G401 (cell line): ENCODE measurements at regions not wholly inside any gene's neighbourhood (a gene's known extent, or its start where the extent isn't known, plus 50 kb on each side); places are given as distances from the start of the nearest gene placed in this dataset.
"Not testable (repeated sequence)": the region's sequence is repeated elsewhere in the genome, so short reads cannot be mapped to it uniquely, and the experiment has no call there.

Source experiments
- DNase-seq: peaks from one replicate; pipeline ENCODE4 v3.0.0-alpha.2; 2015; ENCODE audit warnings: low spot score
- in situ Hi-C: cut with HindIII; loops from 2 replicates; pipeline ENCODE4 v1.10.0; 2016; ENCODE audit warnings: low sequenced_read_pairs, mixed read lengths

DNA sequence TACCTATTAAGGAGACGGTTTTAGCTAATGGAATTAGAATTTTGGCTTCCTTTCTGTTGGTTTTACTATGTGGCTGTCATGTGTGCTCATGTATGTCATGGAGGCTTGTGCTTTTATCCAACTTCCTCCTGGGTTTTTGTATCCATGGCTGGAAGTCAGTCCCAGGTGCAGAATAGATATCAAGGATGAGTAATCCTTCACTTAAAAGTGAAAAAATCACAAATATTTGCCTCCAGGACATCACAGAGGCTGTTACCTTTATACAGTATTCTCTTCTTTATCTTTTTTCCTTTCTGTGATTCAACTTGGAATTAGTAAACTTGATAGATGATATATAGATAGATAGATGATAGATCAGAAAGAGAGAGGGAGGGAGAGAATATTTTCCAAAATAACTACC lies 706.8 kb downstream of the GALC start:
- DNase-seq, result no peak
- in situ Hi-C loops, result no loop called here

DNA sequence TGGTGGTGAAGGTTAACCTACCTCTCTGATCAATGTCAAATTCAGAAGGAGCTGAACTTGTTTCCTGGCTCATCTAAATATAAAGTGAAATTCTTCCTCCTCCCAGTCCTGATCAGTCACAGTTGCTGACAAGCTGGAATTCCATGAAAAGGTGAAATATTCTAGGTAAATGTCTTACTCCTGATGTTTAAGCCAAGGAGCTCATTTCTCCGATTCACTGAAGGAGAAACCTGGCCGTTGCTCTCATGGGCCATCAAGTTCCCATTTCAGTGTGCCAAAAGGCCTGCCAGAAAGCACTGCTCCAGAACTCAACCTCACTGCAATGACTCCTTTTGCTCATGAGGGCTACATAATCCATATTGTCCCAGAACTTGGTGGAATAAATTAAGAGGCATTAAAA lies 707.5 kb downstream of the GALC start:
- no peak for DNase-seq
- in situ Hi-C loops, result no loop called here

DNA sequence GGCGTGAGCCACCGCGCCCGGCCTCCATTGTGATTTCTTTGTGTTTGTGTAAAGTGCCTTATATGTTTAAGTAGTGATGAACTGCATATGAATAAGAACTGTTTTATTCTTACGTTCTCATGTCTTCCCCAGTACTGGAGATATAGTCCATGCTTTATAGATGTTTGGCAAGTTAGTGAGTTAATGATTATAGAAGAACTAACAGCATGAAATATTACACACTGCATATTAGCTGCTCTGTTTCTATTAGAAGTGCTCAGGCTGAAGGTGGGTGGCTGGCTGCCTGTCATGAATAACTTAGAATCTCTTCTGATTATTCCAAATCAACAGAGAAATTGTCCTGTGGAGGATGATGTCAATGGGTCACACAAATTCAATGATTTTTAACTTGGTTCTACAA lies 709.4 kb downstream of the GALC start:
- DNase-seq, result no peak
- in situ Hi-C loops, result no loop called here

DNA sequence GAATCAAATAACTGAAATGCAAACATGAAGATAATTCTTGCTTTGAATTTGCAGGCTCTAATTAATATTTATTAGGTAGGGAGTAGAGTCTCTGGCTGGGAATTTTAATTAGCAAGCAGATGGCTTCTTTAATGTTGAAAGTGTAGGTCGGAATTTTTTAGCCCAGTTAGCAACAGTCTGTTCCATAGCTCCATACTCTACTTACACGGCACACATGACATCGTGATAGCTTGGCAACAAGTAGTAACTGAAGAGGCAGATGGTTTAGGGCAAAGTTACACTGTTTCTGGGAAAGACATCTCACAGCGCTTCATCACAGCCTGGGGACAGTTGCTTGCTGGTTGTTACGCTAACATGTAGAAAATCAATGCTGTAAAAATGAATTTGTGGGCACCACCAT lies 710.7 kb downstream of the GALC start:
- in situ Hi-C loops, result no loop called here
- DNase-seq, result no peak

DNA sequence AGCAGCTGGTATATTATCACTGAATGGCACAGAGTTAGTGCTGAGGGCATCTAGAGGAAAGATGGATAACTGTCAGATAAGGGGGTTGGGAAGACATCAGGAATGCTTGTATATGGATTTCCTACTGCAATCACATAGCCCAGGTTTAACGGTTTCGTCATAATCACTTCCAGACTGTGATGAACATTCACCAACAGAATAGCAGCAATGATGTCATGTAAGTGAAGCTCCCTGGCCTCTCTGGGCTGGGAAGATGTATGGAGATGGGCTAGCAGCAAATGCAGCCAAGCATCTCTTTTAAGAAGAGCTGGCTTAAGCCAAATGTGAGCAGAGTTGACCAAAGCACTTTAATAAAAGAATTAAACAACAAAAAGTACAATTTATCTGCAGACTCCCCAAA lies 714.6 kb downstream of the GALC start:
- DNase-seq, result no peak
- in situ Hi-C loops, result no loop called here

DNA sequence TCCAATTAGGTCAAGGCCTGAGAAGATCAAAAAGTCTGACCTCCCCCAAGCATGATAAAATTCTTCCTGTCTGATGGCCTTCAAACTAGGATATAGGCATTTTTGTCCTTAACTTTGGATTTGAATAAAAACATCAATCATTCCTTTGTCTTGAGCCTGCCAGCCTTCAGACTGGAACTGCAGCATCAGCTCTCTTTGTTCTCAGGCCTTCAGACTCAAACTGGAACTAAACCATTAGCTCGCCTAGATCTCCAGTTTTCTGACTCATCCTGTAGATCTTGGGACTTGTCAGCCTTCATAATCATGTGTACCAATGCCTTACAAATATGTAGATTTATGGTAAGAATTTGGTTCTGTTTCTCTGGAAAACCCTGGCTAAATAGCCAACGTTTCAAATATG lies 721.7 kb downstream of the GALC start:
- in situ Hi-C loops, result no loop called here

DNA sequence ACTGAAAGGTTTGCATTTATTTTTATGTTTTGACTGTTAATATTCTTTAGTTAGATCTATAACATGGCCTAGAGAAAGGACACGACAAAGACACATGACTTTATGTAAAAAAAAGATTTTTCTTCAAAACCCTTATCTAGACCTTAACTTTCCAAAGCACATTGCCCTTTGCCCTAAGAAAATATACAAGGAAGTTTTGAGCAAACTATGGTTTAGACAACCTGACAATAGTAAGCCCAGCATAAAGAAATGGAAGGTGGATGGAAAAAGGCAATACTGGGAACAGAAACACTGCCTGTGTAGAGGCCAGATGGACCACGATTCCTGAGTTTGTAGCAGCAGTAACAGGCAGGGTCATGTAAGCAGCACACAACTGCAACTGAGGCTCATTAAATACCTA lies 724.0 kb downstream of the GALC start:
- in situ Hi-C loops, result no loop called here
- DNase-seq, result no peak

More for the DNA sequence above, 721.7 kb downstream of the GALC start:
- no peak for DNase-seq

DNA sequence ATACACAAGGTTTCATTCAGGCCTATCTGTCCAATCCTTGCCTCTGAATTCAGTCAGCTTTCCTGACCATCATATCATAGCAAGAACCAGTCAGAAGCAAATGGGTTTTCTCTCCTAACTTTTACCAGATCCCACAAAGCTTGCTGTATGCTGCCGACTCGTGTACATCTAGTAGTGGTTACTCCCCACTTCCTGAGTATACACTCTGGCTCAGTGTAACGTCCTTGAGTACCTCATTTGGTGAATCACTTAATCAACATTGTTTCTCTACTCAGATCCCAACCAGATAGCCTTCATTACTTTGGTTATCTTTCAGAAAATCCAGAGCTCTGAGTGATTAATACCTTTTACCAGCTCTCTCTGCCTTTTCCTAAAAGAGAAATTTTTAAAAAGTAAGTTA lies 728.2 kb downstream of the GALC start:
- no peak for DNase-seq
- in situ Hi-C loops, result no loop called here

DNA sequence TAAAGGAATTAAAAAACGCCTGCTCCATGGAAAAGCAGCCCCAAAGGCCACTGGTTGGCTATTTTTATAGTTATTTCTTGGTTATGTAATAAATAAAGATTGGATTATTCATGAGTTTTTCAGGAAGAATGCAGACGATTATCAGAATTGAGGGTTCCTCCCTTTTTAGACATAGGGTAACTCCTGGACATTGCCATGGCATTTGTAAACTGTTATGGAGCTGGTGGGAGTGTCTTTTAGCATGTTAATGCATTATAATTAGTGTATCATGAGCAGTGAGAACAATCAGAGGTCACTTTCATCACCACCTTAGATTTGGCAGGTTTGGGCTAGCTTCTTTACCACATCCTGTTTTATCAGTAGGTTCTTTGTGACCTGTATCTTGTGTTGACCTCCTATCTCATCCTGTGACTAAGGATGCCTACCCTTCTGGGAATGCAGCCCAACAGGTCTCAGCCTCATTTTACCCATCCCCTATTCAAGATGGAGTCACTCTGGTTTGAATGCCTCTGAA lies 728.7 kb downstream of the GALC start:
- in situ Hi-C loops, result no loop called here
- DNase-seq, result no peak

DNA sequence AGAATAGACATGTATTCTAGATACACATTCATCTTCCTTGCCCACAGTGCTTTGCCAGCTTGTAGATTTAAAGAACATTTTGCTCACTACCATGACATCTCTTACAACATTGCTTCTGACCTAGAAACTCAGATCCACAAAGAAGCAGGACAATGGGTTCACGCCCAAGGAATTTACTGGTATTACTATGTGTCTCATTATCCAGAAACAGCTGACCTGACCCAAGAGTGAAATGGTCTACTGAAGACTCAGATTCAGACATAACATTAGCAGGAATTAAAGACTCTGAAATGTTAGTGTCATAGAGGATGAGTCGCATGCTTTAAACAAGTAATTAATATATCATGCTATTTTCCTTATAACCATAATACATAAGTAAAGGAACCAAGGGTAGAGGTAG lies 731.4 kb downstream of the GALC start:
- DNase-seq, result no peak

DNA sequence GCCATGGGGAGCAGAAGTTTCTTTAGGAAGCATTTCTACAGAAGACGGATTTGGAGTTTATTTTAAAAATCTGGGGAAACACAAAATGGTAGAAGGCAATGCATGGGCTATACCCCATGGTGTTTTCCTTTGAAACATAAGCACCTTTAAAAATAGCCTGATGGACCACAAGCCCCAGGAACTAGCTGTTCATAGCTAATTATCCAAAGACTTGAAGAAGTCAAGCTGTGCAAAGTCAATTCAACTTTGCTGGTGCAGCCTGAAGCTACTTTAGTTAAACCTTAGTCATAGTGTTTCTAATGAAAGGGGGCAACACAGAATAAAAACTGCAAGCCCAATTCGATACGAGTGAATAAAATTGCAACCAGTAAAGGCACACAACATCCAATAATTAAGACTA lies 732.5 kb downstream of the GALC start:
- in situ Hi-C loops, result no loop called here
- DNase-seq, result no peak

More for the DNA sequence above, 731.4 kb downstream of the GALC start:
- in situ Hi-C loops, result no loop called here

DNA sequence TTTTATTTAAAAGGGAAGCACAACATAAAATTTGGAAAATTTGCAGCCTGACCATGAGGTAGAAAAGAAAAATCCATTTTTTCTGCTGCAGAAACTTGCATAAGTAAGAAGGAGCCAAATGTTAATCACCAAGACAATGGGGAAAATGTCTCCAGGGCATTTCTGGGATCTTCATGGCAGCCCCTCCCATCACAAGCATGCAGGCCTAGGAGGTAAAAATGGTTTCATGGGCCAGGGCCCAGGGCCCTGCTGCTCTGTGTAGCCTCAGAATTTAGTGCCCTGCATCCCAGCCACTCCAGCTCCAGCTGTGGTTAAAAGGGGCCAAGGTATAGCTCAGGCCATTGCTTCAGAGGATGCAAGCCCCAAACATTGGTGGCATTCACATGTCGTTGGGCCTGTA lies 735.6 kb downstream of the GALC start:
- in situ Hi-C loops, result no loop called here
- no peak for DNase-seq

DNA sequence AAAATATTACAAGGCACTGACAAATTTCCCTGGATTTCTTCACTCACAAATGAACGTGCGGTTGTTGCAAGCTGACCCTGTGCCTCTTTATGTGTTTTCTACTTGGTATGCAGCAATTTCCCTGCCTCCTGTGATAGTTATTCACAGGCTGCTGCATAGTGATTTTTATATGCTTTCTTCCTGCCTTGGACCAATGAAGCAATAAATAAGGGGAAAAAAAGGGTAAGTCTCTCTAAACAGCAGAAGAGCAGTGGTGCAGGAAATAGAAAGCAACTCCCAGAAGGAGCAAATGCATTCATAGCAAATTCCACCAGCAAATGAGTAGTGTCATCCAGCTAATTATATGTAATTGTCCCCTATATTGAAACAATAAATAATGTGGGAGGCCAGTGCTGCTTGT lies 737.9 kb downstream of the GALC start:
- DNase-seq, result no peak
- in situ Hi-C loops, result no loop called here

DNA sequence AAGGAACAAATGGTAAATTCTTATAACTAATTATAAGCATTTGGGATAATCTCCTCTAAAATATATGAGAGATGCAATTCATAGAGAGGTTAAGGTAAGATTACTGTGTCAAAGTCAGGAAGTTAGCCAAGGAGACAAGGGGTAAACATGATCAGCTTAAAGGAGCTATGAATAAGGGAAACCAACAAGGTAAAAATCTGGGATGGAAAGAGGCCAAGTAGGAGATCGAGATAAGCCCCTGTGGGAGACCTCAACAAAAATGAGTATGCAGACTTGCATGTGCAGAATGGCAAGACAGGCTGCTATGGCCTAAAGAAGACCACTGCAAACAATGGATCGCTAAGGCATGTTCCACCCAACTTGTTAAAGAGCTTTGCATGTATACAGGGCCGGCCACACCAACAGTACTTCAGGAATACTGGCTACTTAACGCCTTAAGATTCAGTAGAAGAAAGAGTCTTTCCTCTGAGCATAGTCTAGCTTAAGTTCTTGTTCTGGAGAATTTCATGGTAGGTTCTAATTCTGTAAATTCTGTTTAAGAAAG lies 738.6 kb downstream of the GALC start:
- no peak for DNase-seq
- in situ Hi-C loops, result no loop called here

DNA sequence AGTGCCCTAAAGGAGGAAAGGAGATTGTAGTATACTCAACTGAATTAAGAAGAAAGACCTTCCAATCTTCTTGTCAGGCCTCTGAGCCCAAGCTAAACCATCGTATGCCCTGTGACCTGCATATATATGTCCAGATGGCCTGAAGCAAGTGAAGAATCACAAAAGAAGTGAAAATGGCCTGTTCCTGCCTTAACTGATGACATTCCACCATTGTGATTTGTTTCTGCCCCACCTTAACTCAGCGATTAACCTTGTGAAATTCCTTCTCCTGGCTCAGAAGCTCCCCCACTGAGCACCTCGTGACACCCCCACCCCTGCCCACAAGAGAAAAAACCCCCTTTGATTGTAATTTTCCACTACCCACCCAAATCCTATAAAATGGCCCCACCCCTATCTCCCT lies 739.2 kb downstream of the GALC start:
- DNase-seq, in situ Hi-C loops: not testable (repeated sequence)

DNA sequence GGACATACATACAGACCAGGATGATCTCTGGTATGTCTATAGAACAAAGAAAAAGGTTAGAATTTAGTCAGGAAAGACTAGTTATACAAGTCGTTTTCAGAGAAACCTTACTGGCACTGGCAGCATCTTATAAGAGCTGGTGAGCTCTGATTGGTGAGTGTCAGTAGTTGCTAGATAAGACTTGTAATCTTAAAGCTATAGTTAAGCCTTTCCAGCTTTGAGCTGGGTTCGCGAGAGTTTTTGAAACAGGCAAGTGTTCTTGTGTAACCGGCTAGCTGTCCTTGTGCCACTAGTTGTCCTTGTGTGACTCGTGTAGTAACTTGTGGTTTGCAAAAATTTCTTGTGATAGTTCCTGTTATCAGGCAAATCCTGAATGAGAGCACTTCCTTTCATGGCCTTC lies 740.9 kb downstream of the GALC start:
- in situ Hi-C loops, result no loop called here
- DNase-seq, result no peak

DNA sequence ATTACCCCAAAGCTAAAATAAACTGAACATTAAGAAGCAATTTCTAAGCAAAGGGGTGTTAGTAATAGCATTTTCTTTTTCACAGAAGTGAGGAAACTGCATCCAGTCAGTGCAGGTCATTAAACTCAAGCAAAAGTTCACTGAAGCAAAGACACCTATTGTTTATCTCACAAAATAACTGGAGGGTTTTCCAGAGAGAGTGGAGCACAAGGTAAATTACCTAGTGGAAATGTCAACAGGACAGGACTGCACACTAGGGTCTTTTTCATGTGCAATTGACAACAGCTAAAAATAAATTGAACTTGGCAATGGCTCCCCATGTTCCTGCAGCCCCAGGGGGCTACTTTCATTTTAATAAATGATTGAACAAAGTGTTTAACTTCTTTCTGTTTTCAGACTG lies 742.0 kb downstream of the GALC start:
- in situ Hi-C loops, result no loop called here
- DNase-seq, result no peak

DNA sequence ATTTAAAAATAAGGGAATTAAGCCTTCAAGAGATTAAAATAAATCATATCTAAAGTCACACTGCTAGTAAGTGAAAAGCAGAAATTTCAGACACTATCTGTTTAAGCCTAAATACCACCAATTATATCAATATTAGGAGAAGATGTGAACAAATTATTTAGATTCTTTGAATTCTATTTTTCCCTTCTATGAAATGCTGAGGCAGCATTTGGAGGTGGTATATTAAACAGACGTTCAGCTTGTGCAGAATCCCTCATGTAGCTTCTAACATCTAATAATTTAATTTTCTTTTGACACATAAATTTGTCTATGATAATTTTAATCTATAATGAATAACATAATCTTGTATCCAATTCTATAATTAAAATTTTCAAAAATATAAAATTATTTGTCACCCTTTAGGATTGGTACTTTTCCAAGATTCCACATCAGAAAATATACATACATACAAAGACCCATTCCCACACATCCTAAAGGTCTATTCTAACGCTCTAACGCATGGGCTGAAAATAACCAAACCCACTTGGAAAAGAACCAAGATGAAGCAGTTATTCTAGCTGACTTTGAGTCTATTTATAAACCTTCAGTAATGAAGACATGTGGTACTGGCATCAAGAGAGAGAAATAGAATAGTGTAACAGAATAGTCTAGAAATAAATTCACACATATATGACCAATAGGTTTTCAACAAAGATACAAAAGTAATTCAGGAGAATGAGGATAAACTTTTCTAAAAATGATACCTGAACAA lies 751.8 kb downstream of the GALC start:
- DNase-seq, result no peak
- in situ Hi-C loops, result no loop called here

DNA sequence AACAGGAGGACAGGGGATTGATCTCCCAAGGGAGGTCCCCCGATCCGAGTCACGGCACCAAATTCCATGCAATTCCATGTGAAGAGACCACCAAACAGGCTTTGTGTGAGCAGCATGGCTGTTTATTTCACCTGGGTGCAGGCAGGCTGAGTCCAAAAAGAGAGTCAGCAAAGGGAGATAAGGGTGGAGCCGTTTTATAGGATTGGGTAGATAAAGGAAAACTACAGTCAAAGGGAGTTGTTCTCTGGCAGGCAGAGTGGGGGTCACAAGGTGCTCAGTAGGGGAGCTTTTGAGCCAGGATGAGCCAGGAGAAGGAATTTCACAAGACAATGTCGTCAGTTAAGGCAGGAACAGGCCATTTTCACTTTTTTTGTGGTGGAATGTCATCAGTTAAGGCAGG lies 752.7 kb downstream of the GALC start:
- in situ Hi-C loops, result not testable (repeated sequence)

DNA sequence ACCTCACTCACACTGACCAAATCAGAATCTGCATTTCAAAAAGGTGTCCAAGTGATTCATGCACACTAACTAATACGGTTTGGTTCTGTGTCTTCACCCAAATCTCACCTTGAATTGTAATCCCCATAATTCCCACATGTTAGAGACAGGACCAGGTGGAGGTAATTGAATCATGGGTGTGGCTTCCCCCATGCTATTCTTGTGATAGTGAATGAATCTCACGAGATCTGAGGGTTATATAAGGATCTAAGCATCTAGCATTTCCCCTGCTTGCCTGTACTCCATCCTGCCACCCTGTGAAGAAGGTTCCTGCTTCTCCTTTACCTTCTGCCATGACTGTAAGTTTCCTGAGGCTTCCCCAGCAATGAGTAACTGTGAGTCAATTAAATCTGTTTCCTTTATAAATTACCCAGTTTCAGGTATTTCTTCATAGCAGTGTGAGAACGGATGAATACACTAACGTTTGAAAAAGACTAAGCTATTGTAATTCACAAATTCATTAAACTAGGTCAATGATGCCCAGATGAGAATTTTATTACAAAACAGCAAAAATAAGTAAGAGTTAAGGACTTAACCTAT lies 759.1 kb downstream of the GALC start:
- in situ Hi-C loops, result no loop called here

More for the DNA sequence above, 752.7 kb downstream of the GALC start:
- not testable (repeated sequence) for DNase-seq

DNA sequence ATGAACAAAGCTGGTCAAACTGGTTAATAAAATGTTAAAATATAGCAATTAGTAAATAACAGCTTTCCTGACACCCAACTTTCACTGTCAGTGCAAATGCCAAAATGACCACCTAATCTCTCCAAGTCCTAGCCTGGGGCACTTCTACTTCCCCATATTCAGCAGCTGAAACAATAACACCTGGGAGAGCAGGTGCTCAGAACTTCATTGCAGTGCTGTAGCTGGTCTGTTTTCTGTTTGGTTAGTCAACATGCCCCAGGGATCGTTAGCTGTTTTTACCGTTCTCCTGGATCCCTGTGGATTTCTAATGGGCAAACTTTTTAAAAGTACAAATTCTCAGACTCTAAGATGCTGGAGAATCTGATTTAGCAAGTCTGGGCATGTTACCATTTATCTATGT lies 759.7 kb downstream of the GALC start:
- DNase-seq, result no peak
- in situ Hi-C loops, result no loop called here

More for the DNA sequence above, 759.1 kb downstream of the GALC start:
- no peak for DNase-seq
